Stimulated activated naive B cell treated with anti-CD40 and anti-IgM and Interleukin-4, amounts not matched to agents 10 μg/mL and 1 μg/mL and 100 μg/mL, for 72 hours (primary cell): ENCODE measurements at regions not wholly inside any gene's neighbourhood (a gene's known extent, or its start where the extent isn't known, plus 50 kb on each side); places are given as distances from the start of the nearest gene placed in this dataset.
"Not testable (repeated sequence)": the region's sequence is repeated elsewhere in the genome, so short reads cannot be mapped to it uniquely, and the experiment has no call there.

Source experiments
- ATAC-seq, 2 donors: fragments of 150-1000 bp; cut with Tn5 transposase; replicated peaks; 2 replicates each; pipeline ENCODE4 v1.10.0; 2021; ENCODE audit warnings: moderate library complexity in 1 of 2
- DNase-seq: peaks from one replicate; pipeline ENCODE4 v3.0.0; 2021
- H3K27ac Mint-ChIP-seq: one replicate; pipeline ENCODE4 v1.8.0; 2022; ENCODE audit warnings: mild to moderate bottlenecking, mixed read lengths
- H3K27me3 Mint-ChIP-seq, 2 donors: one replicate each; pipeline ENCODE4 v1.8.0; 2022; ENCODE audit warnings: mixed read lengths in 2 of 2
- H3K36me3 Mint-ChIP-seq, 2 donors: one replicate each; pipeline ENCODE4 v1.8.0; 2022; ENCODE audit warnings: mixed read lengths in 2 of 2, mild to moderate bottlenecking in 1 of 2
- H3K4me1 Mint-ChIP-seq, 2 donors: one replicate each; pipeline ENCODE4 v1.8.0; 2022; ENCODE audit warnings: mixed read lengths in 2 of 2, mild to moderate bottlenecking in 1 of 2
- H3K4me3 Mint-ChIP-seq, 2 donors: one replicate each; pipeline ENCODE4 v1.8.0; 2022; ENCODE audit warnings: mild to moderate bottlenecking in 2 of 2, mixed read lengths in 2 of 2, moderate library complexity in 1 of 2
- H3K9me3 Mint-ChIP-seq, 2 donors: one replicate each; pipeline ENCODE4 v1.8.0; 2022; ENCODE audit warnings: mixed read lengths in 2 of 2, mild to moderate bottlenecking in 1 of 2

DNA sequence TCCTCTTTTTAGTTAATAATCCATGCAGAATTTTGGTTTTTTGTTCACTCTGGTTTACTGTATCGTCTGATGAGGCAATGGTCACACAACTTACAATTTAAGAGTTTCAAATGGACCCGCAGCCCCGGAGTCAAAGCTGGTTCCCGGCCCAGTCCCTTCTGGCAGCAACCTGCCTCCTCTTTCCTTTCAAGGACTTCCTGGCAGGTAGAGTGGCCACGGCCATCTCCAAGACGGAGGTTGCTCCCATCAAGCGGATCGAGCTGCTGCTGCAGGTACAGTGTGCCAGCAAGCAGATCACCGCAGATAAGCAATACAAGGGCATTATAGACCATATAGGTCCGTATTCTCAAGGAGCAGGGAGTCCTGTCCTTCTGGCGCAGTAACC, 218.2 kb downstream of the GJA1 start:
- Mint-ChIP-seq H3K27ac (no peak overlapping the region), H3K36me3 (no peaks in the 10 kb centered on the region), H3K4me1 (no peaks in the 10 kb centered on the region)

GRCh38 chr6:121657972-121658371, 222.5 kb downstream of the GJA1 start:
- H3K4me1 Mint-ChIP-seq, result no peaks in the 10 kb centered on the region
- DNase-seq (no peak), ATAC-seq (no peak)
- no peak overlapping the region for H3K27ac Mint-ChIP-seq
- no peaks in the 10 kb centered on the region for H3K27me3 Mint-ChIP-seq
- H3K4me3 Mint-ChIP-seq, result no peak overlapping the region
- no peaks in the 10 kb centered on the region for H3K36me3 Mint-ChIP-seq
- H3K9me3 Mint-ChIP-seq, result no peaks in the 10 kb centered on the region

More for the DNA sequence above, 218.2 kb downstream of the GJA1 start:
- DNase-seq, result no peak
- H3K4me3 Mint-ChIP-seq, result no peak overlapping the region
- ATAC-seq, result no peak
- no peaks in the 10 kb centered on the region for H3K9me3 Mint-ChIP-seq
- no peaks in the 10 kb centered on the region for H3K27me3 Mint-ChIP-seq

DNA sequence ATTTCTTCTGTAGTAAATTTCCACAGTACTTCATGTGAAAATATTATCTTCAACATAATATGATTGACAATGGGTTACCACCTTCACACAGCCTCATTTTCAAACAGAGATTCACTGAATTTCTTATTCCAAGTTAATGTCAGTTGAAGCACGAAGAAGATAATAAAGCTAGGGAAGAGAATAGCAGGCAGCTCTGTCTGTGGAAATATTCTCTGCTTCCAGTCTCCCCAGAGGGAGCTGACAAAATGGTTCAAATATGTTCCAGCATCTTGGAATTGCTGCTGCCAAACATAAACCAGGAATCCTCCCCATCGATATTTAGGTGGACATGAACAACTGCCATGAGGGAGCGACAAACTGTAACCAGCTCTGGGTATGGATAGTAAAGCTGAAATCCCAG, 224.8 kb downstream of the GJA1 start:
- no peaks in the 10 kb centered on the region for H3K36me3 Mint-ChIP-seq
- no peaks in the 10 kb centered on the region for H3K9me3 Mint-ChIP-seq
- no peak for DNase-seq
- no peaks in the 10 kb centered on the region for H3K27me3 Mint-ChIP-seq
- no peaks in the 10 kb centered on the region for H3K4me1 Mint-ChIP-seq
- no peak for ATAC-seq
- no peak overlapping the region for H3K4me3 Mint-ChIP-seq
- no peak overlapping the region for H3K27ac Mint-ChIP-seq

DNA sequence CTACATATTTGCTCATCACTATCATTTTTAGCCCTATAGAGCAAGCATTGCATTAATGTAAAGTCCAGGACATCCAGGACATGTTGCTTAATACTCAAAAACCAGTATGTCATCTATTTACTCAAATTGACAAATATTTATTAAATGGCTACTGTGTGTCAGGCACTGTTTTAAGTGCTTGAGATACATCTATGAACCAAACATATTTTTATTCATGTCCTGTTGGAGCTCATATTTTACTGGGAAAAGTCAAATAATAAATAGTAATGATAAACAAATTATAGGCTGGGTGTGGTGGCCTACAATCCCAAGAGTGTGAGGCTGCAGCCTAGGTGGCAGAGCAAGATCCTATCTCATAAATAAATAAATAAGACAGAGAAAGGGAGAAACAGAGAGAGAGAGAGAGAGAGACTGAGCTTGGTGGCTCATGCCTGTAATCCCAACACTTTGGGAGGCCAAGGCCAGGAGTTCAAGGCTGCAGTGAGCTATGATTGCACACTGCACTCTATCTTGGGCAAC, 227.9 kb downstream of the GJA1 start:
- H3K36me3 Mint-ChIP-seq, result no peaks in the 10 kb centered on the region
- H3K4me1 Mint-ChIP-seq, result no peaks in the 10 kb centered on the region
- H3K27ac Mint-ChIP-seq, result no peak overlapping the region
- DNase-seq, result no peak
- H3K4me3 Mint-ChIP-seq, result no peak overlapping the region
- peaks cover 0 to 2% of the 10 kb centered on the region in 2 donors for H3K9me3 Mint-ChIP-seq
- H3K27me3 Mint-ChIP-seq, result no peaks in the 10 kb centered on the region
- no peak for ATAC-seq

DNA sequence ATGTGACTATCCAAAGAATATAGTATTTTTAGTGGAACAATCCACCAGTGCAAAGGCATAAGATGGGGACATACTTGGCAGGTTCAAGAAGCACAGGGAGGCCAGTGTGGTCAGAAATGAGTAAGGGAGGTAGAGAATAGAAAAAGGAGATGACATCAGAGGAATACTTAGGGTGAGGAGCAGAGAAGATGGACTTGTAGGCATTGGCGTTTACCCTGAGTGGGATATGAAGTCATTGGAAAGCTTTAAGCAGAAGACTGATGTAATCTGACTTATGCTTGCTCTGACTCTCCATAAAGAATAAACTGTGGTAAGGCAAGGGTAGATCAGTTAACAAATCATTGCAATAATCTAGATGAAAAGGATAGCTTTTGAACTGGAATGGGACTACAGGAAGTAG, 228.7 kb downstream of the GJA1 start:
- H3K9me3 Mint-ChIP-seq, result peaks cover 0 to 2% of the 10 kb centered on the region in 2 donors
- H3K27me3 Mint-ChIP-seq, result no peaks in the 10 kb centered on the region
- DNase-seq (no peak), ATAC-seq (no peak)
- H3K36me3 Mint-ChIP-seq, result no peaks in the 10 kb centered on the region
- H3K4me1 Mint-ChIP-seq, result no peaks in the 10 kb centered on the region
- no peak overlapping the region for H3K27ac Mint-ChIP-seq
- H3K4me3 Mint-ChIP-seq, result no peak overlapping the region

DNA sequence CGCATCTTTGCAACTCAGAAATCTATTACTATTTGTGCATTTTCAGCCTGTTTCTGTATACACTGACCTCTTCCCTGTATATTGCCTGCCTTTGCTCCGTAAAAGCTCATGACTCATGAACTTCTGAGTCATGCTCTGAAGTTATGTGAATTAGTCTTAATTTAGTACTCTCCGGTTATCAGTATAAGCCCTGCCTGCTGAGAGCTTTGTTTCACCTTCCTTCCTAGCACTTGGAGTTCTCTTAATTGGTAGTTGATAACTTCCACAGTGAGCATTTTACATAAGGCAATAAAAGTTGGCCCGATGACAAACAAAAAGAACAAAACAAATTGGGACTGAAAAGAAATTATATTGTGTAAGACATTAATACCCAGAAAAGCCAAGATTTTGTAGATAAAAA, 231.4 kb downstream of the GJA1 start:
- DNase-seq (no peak), ATAC-seq (no peak)
- H3K4me3 Mint-ChIP-seq, result no peak overlapping the region
- no peaks in the 10 kb centered on the region for H3K36me3 Mint-ChIP-seq
- no peaks in the 10 kb centered on the region for H3K27me3 Mint-ChIP-seq
- H3K9me3 Mint-ChIP-seq, result peaks cover 2 to 4% of the 10 kb centered on the region in 2 donors
- no peak overlapping the region for H3K27ac Mint-ChIP-seq
- no peaks in the 10 kb centered on the region for H3K4me1 Mint-ChIP-seq

DNA sequence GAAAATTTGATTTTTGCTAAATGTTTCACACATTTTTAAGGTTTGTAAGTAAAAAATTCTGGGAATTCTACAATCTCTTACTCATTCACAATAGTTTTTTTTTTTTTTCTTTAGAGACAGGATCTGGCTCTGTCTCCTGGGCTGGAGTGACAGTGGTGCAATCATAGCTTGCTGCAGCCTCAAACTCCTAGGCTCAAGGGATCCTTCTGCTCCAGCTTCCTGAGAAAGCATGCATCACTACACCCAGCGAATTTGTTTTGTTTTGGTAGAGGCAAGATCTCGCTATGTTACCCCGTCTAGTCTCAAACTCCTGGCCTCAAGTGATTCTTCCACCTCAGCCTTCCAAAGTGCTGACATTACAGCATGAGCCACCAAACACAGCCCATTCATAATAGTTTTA, 232.8 kb downstream of the GJA1 start:
- Mint-ChIP-seq H3K9me3 (peaks cover 2 to 4% of the 10 kb centered on the region in 2 donors), H3K27me3 (no peaks in the 10 kb centered on the region), H3K36me3 (no peaks in the 10 kb centered on the region), H3K4me1 (no peaks in the 10 kb centered on the region), H3K27ac (no peak overlapping the region), H3K4me3 (no peak overlapping the region)
- ATAC-seq, result no peak
- no peak for DNase-seq

DNA sequence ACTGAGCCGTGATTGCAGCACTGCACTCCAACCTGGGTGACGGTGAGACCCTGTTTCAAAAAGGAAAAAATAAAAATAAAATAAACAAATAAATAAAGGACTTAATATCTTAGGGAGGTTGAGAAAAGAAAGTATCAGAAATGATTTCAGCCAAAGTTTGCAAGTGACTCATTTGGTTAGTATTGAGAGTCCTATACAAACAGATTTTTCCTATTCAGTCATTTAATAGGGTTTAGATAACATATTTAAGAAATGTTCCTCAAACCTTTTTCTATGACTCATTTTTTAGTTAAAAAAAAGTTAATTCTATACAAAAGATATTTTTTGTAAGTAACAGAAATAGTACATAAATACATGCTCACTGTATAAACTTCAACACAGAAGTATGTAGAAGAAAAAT, 235.1 kb downstream of the GJA1 start:
- Mint-ChIP-seq H3K27me3 (no peaks in the 10 kb centered on the region), H3K4me1 (no peaks in the 10 kb centered on the region), H3K36me3 (no peaks in the 10 kb centered on the region), H3K27ac (no peak overlapping the region), H3K9me3 (peaks cover 2 to 4% of the 10 kb centered on the region in 2 donors), H3K4me3 (no peak overlapping the region)
- ATAC-seq (no peak), DNase-seq (no peak)

DNA sequence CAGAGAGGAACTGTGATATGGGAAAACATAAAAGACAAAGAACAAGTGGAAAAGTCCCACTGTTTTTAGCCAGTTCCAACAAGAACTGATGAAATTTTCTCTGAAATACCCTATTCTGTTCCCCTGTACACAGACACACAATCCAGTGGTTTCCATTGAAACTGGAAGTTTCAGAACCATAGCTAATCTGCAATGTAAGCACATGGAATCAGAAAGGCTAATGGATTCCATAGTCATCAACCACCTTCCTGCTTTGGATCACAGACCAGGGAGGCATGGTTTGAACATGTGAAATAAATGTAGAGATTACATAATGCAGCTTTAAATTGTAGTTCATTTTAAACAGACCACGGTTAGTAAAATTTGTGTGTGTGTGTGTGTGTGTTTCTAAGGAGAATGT, 242.1 kb downstream of the GJA1 start:
- Mint-ChIP-seq H3K9me3 (no peaks in the 10 kb centered on the region), H3K36me3 (no peaks in the 10 kb centered on the region), H3K27me3 (no peaks in the 10 kb centered on the region), H3K4me1 (no peaks in the 10 kb centered on the region), H3K27ac (no peak overlapping the region), H3K4me3 (no peak overlapping the region)
- DNase-seq (no peak), ATAC-seq (no peak)

DNA sequence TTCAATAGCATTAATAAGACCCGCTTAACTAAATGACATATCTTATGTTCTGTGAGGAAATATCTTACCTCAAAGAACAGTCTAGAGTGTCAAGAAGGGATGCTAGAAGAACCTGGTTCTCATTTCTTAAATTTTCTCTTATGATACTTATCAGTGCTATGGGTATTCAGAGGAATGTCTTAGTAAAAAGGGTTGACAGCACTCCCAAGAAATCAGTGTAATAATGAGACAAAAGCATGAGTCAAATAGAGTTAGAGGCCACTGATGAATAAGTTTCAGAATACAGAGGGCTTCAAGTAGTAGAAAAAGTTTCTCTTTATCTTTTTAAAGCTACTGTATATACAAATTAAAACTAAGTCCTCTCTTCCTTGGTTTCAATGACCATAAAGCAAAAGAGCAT, 242.8 kb downstream of the GJA1 start:
- no peak for DNase-seq
- Mint-ChIP-seq H3K27ac (no peak overlapping the region), H3K4me3 (no peak overlapping the region), H3K9me3 (no peaks in the 10 kb centered on the region), H3K36me3 (no peaks in the 10 kb centered on the region), H3K4me1 (no peaks in the 10 kb centered on the region), H3K27me3 (no peaks in the 10 kb centered on the region)
- no peak for ATAC-seq

DNA sequence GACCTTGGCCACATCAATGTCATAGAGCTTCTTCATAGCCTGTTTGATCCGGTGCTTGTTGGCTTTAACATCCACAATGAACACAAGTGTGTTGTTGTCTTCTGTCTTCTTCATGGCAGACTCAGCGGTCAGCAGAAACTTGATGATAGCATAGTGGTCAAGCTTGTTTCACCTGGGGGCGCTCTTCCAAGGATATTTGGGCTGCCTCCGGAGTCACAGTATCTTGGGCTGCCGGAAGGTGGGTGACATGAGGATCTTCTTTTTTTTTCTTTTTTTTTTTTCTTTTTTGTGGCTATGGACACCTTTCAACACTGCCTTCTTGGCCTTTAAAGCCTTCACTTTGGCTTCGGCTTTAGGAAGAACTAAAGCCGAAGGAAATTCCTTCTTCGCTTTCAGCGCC, 244.6 kb downstream of the GJA1 start:
- Mint-ChIP-seq H3K4me1 (no peaks in the 10 kb centered on the region), H3K36me3 (no peaks in the 10 kb centered on the region), H3K27me3 (no peaks in the 10 kb centered on the region), H3K27ac (no peak overlapping the region), H3K4me3 (no peak overlapping the region), H3K9me3 (peaks cover 0 to 2% of the 10 kb centered on the region in 2 donors)
- DNase-seq, result no peak
- ATAC-seq, result no peak

GRCh38 chr6:121682666-121683065, 247.2 kb downstream of the GJA1 start:
- no peaks in the 10 kb centered on the region for H3K4me1 Mint-ChIP-seq
- H3K27ac Mint-ChIP-seq, result no peak overlapping the region
- H3K9me3 Mint-ChIP-seq, result peaks cover 0 to 2% of the 10 kb centered on the region in 2 donors
- H3K27me3 Mint-ChIP-seq, result no peaks in the 10 kb centered on the region
- H3K36me3 Mint-ChIP-seq, result no peaks in the 10 kb centered on the region
- DNase-seq, result no peak
- H3K4me3 Mint-ChIP-seq, result no peak overlapping the region
- no peak for ATAC-seq

DNA sequence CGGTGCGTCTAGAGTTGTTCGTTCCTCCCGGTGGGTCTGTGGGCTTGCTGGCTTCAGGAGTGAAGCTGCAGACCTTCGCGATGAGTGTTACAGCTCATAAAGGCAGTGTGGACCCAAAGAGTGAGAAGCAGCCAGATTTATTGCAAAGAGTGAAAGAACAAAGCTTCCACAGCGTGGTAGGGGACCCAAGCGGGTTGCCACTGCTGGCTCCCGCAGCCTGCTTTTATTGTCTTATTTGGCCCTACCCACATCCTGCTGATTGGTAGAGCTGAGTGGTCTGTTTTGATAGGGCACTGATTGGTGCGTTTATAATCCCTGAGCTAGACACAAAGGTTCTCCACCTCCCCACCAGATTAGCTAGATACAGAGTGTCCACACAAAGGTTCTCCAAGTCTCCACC, 250.4 kb downstream of the GJA1 start:
- not testable (repeated sequence) for H3K4me1 Mint-ChIP-seq, H3K4me3 Mint-ChIP-seq, H3K9me3 Mint-ChIP-seq

DNA sequence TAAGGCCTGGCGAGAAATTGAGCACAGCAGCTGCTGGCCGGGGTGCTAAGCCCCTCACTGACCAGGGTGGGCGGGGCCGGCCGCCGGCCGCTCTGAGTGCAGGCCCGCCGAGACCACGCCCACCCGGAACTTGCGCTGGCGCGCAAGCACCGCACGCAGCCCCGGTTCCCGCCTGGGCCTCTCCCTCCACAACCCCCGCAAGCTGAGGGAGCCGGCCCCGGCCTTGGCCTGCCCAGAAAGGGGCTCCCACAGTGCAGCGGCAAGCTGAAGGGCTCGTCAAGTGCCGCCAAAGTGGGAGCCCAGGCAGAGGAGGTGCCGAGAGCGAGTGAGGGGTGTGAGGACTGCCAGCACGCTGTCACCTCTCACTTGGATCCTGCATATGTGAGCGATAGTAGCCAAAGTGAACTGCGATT, 251.2 kb downstream of the GJA1 start:
- DNase-seq (no peak), ATAC-seq (no peak)
- no peak overlapping the region for H3K4me3 Mint-ChIP-seq
- H3K4me1 Mint-ChIP-seq, result no peaks in the 10 kb centered on the region
- no peaks in the 10 kb centered on the region for H3K27me3 Mint-ChIP-seq
- H3K36me3 Mint-ChIP-seq, result no peaks in the 10 kb centered on the region
- H3K27ac Mint-ChIP-seq, result no peak overlapping the region
- peaks cover 0 to 3% of the 10 kb centered on the region in 2 donors for H3K9me3 Mint-ChIP-seq

More for the DNA sequence above, 250.4 kb downstream of the GJA1 start:
- H3K36me3 Mint-ChIP-seq, H3K27ac Mint-ChIP-seq, ATAC-seq, H3K27me3 Mint-ChIP-seq, DNase-seq: not testable (repeated sequence)

- DNase-seq (no peak), ATAC-seq (no peak)
- Mint-ChIP-seq H3K9me3 (peaks cover 0 to 1% of the 10 kb centered on the region in 2 donors), H3K4me3 (no peak overlapping the region), H3K36me3 (no peaks in the 10 kb centered on the region), H3K4me1 (no peaks in the 10 kb centered on the region), H3K27ac (no peak overlapping the region), H3K27me3 (no peaks in the 10 kb centered on the region)
Measured at GRCh38 chr6:121688974-121689373, 253.5 kb downstream of the GJA1 start.

DNA sequence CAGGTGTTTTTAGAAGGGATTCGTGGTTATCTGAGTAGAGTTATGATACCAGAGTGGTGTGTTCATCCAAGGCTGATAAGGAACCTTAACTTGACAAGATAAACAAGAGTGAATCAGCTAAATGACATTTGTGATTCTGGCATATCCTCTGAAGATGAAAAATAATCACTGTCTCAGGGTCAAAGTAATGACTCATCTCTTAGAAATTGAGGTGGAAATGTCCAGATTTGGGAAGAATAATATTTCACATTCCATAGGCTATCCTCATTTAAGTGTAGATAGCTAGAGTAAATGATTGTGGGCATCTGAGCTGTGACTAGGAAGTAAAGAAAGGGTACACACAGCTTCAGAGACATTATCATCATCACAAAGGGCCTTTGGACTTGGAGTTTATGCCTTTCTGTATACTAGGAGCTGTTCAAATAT, 255.7 kb downstream of the GJA1 start:
- Mint-ChIP-seq H3K9me3 (peaks cover 0 to 1% of the 10 kb centered on the region in 2 donors), H3K36me3 (no peaks in the 10 kb centered on the region), H3K27ac (no peak overlapping the region), H3K27me3 (no peaks in the 10 kb centered on the region), H3K4me3 (no peak overlapping the region), H3K4me1 (no peaks in the 10 kb centered on the region)
- ATAC-seq (no peak), DNase-seq (no peak)
